GM23338 (cell line): ENCODE measurements at regions not wholly inside any gene's neighbourhood (a gene's known extent, or its start where the extent isn't known, plus 50 kb on each side); places are given as distances from the start of the nearest gene placed in this dataset.
A peak's percentile ranks its signal among the peaks of the same experiment; 100 is the strongest.

Experiments used
- ATAC-seq: fragments of 200-7000 bp; cut with Tn5 transposase; 3 replicates; pipeline ENCODE4 v1.9.1; 2020
- DNase-seq: peaks from one replicate; pipeline ENCODE4 v3.0.0-alpha.2; 2015; ENCODE audit warnings: low spot score
- H2AFZ ChIP-seq: fragments of 200-600 bp; sonication (generic); 2 replicates; pipeline ENCODE4 v1.8.0; 2016; ENCODE audit warnings: antibody characterized with exemption, mild to moderate bottlenecking, moderate library complexity
- H3F3A ChIP-seq: fragments of 200-600 bp; sonication (generic); replicated peaks from 2 replicates; pipeline ENCODE4 v1.8.0; 2017; ENCODE audit warnings: antibody characterized with exemption, mixed run types, low read depth
- H3K27ac ChIP-seq: fragments of 200-600 bp; sonication (generic); 2 replicates; pipeline ENCODE4 v1.6.1; 2016; ENCODE audit warnings: low read depth
- H3K27me3 ChIP-seq: fragments of 200-600 bp; sonication (generic); 2 replicates; pipeline ENCODE4 v1.8.0; 2016; ENCODE audit warnings: mild to moderate bottlenecking, mixed run types, moderate library complexity; ENCODE audit not compliant: insufficient read depth
- H3K36me3 ChIP-seq: fragments of 200-600 bp; sonication (generic); 2 replicates; pipeline ENCODE4 v1.8.0; 2016; ENCODE audit warnings: mild to moderate bottlenecking; ENCODE audit not compliant: insufficient read depth
- H3K4me1 ChIP-seq: fragments of 200-600 bp; sonication (generic); 2 replicates; pipeline ENCODE4 v1.8.0; 2016; ENCODE audit warnings: mild to moderate bottlenecking, moderate library complexity; ENCODE audit not compliant: insufficient read depth
- H3K4me2 ChIP-seq: fragments of 200-600 bp; sonication (generic); 2 replicates; pipeline ENCODE4 v1.7.1; 2017; ENCODE audit warnings: mixed run types
- H3K4me3 ChIP-seq: fragments of 200-600 bp; sonication (generic); 2 replicates; pipeline ENCODE4 v1.6.1; 2016; ENCODE audit warnings: mixed run types
- H3K79me2 ChIP-seq: fragments of 200-600 bp; sonication (generic); replicated peaks from 2 replicates; pipeline ENCODE4 v1.8.0; 2017; ENCODE audit warnings: mild to moderate bottlenecking; ENCODE audit not compliant: insufficient read depth
- H3K9me2 ChIP-seq: fragments of 200-600 bp; sonication (generic); 2 replicates; pipeline ENCODE4 v1.8.0; 2017; ENCODE audit not compliant: insufficient read depth
- H4K20me1 ChIP-seq: fragments of 200-600 bp; sonication (generic); replicated peaks from 2 replicates; pipeline ENCODE4 v1.8.0; 2017; ENCODE audit warnings: mild to moderate bottlenecking; ENCODE audit not compliant: insufficient read depth
- H3K27ac Mint-ChIP-seq: 2 replicates; pipeline ENCODE4 v1.8.0; 2020; ENCODE audit warnings: inconsistent platforms, mild to moderate bottlenecking, moderate library complexity, mixed read lengths
- H3K27me3 Mint-ChIP-seq: 3 replicates; pipeline ENCODE4 v1.8.0; 2022; ENCODE audit warnings: low read depth, mild to moderate bottlenecking, moderate library complexity, mixed read lengths, inconsistent platforms; ENCODE audit not compliant: insufficient read depth, poor library complexity
- H3K36me3 Mint-ChIP-seq: 3 replicates; pipeline ENCODE4 v1.8.0; 2021; ENCODE audit warnings: low read depth, mild to moderate bottlenecking, inconsistent platforms, moderate library complexity, mixed read lengths
- H3K4me1 Mint-ChIP-seq: 3 replicates; pipeline ENCODE4 v1.8.0; 2020; ENCODE audit warnings: mild to moderate bottlenecking, inconsistent platforms, mixed read lengths
- H3K4me3 Mint-ChIP-seq: 3 replicates; pipeline ENCODE4 v1.8.0; 2021; ENCODE audit warnings: moderate library complexity, mild to moderate bottlenecking, inconsistent platforms, mixed read lengths
- H3K9me3 Mint-ChIP-seq: 3 replicates; pipeline ENCODE4 v1.8.0; 2020; ENCODE audit warnings: moderate library complexity, mild to moderate bottlenecking, inconsistent platforms, mixed read lengths
- EZH2 ChIP-seq: fragments of 200-600 bp; sonication (generic); IDR thresholded peaks from one replicate; pipeline ENCODE4 v1.8.0; 2017; ENCODE audit warnings: antibody characterized with exemption, mild to moderate bottlenecking, low read depth; ENCODE audit not compliant: unreplicated experiment
- NANOG ChIP-seq: IDR thresholded peaks from 2 replicates; pipeline ENCODE4 v1.6.1; 2016; ENCODE audit warnings: antibody characterized with exemption, borderline replicate concordance
- ZNF462 ChIP-seq: fragments of 250-450 bp; sonication (Bioruptor Pico); IDR thresholded peaks from 2 replicates; pipeline ENCODE4 v1.5.0; 2020; ENCODE audit warnings: mild to moderate bottlenecking, moderate library complexity

DNA sequence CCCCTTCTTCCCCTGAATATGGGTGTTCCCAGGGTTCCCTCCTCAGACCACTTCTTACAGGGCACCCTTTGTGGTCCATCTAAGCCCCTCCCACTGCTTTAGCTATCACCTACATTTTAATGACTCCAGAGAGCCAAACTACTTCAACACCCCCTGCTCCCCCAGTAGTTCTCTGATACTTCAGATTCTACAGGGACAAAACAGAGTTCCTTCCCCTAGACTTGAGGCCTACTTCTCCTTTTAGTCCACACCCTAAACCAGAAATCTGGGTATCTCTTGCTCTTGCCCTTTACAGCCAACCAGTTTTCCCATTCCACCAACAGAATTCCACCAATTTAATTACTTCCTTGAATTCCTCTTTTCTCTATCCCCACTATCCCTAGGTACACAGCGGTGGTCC is 107.2 kb downstream of the KCNRG start:
- DNase-seq, result peak; percentile 38
- no peaks in the 10 kb centered on the region for H3K79me2 ChIP-seq
- Mint-ChIP-seq H3K27me3 (peaks cover 51% of the 10 kb centered on the region), H3K9me3 (no peaks in the 10 kb centered on the region; the same call in 1 of the 3 replicates), H3K27ac (no peak overlapping the region), H3K36me3 (no peaks in the 10 kb centered on the region; the same call in 2 of the 3 replicates), H3K4me1 (peaks cover 36% of the 10 kb centered on the region), H3K4me3 (peak overlapping the region; percentile 16; the same call in 1 of the 3 replicates)
- peaks cover 35% of the 10 kb centered on the region for H3K4me1 ChIP-seq
- peaks cover 32% of the 10 kb centered on the region for H3F3A ChIP-seq
- no peak overlapping the region for H3K27ac ChIP-seq
- no peak overlapping the region for H2AFZ ChIP-seq
- peaks cover 73% of the 10 kb centered on the region for H3K27me3 ChIP-seq
- no peak overlapping the region; the same call in 1 of the 2 replicates for H3K4me3 ChIP-seq
- no peaks in the 10 kb centered on the region for H3K36me3 ChIP-seq
- H3K9me2 ChIP-seq, result no peaks in the 10 kb centered on the region
- TF ChIP-seq EZH2, result peak; percentile 19
- TF ChIP-seq ZNF462 (CRISPR knock-in tag), result no peak
- no peak for ATAC-seq
- H4K20me1 ChIP-seq, result peaks cover 29% of the 10 kb centered on the region
- peak overlapping the region; percentile 95 for H3K4me2 ChIP-seq

GRCh38 chr13:50123002-50123401 is 107.8 kb downstream of the KCNRG start:
- Histone ChIP-seq H2AFZ (no peak overlapping the region), H3K79me2 (no peaks in the 10 kb centered on the region), H4K20me1 (peaks cover 29% of the 10 kb centered on the region), H3K36me3 (no peaks in the 10 kb centered on the region), H3K9me2 (no peaks in the 10 kb centered on the region), H3F3A (peaks cover 34% of the 10 kb centered on the region), H3K4me1 (peaks cover 41% of the 10 kb centered on the region), H3K4me3 (peak overlapping the region; percentile 89), H3K27me3 (peaks cover 79% of the 10 kb centered on the region), H3K27ac (no peak overlapping the region), H3K4me2 (peak overlapping the region; percentile 95)
- DNase-seq, result no peak
- H3K9me3 Mint-ChIP-seq, result no peaks in the 10 kb centered on the region; the same call in 1 of the 3 replicates
- H3K4me3 Mint-ChIP-seq, result peak overlapping the region; percentile 77
- no peaks in the 10 kb centered on the region; the same call in 2 of the 3 replicates for H3K36me3 Mint-ChIP-seq
- H3K4me1 Mint-ChIP-seq, result peaks cover 40% of the 10 kb centered on the region
- peaks cover 56% of the 10 kb centered on the region for H3K27me3 Mint-ChIP-seq
- no peak overlapping the region for H3K27ac Mint-ChIP-seq
- TF ChIP-seq EZH2, result peak; percentile 13
- no peak for TF ChIP-seq NANOG
- ATAC-seq, result no peak
